ENCODE measurements at regions not wholly inside any gene's neighbourhood (a gene's known extent, or its start where the extent isn't known, plus 50 kb on each side); places are given as distances from the start of the nearest gene placed in this dataset.

DNA sequence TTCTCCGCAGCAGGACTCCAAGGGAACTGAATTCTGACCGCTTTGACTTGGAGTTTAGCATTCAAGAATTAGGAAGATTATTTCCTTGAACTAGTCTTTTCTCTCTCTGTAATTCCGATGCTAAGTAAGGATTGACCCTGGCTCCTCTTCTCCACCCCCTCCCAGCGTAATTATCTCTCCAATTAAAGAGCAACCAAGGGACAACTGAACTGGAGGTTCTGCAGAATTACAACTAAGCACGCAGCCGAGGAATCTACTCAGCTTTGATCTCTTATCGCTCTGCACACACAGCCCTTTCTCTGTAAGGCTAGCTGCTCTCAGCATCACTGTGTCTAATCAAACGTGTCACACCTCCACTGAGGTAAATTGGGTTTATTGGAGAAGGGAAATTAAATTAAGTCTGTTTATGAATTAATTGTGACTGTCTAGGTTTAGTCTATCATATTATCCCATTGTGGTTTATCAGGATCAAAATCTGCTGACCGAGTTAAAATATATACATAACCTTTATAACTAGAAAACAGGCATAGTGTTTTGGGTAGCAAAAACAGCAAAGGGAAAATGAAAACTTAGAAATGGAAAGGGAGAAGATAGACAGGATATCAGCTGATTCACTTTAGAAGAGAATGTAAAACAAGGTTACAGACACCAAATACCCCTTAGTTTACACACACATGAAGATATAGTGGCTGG, 241.3 kb upstream of the LARGE1 start:
- Mint-ChIP-seq H3K27ac (no peak overlapping the region), H3K4me1 (no peaks in the 10 kb centered on the region), H3K9me3 (ENCODE audit: insufficient read depth) (no peaks in the 10 kb centered on the region), H3K27me3 (peaks cover 23% of the 10 kb centered on the region), H3K4me3 (no peak overlapping the region)
- no peak for ATAC-seq (ENCODE audit: low read depth)
- no peaks in the 10 kb centered on the region for H3K27me3 ChIP-seq (replicated peaks in 1 of 4; ENCODE audit: control extremely low read depth in 1 of 4, control insufficient read depth in 3 of 4, insufficient read depth in 4 of 4, low read length in 3 of 4)
- no peak overlapping the region for H2AFZ ChIP-seq (ENCODE audit: insufficient read depth, low read depth, low read length, poor library complexity, severe bottlenecking)
- POLR2A ChIA-PET = no interaction called here
- H3K4me2 ChIP-seq (replicated peaks; ENCODE audit: low read depth, low read length, poor library complexity, severe bottlenecking) = no peak overlapping the region
- no peaks in the 10 kb centered on the region for H3K79me2 ChIP-seq (ENCODE audit: control insufficient read depth, insufficient read depth, low read length)
- TF ChIP-seq, protein P1, sequence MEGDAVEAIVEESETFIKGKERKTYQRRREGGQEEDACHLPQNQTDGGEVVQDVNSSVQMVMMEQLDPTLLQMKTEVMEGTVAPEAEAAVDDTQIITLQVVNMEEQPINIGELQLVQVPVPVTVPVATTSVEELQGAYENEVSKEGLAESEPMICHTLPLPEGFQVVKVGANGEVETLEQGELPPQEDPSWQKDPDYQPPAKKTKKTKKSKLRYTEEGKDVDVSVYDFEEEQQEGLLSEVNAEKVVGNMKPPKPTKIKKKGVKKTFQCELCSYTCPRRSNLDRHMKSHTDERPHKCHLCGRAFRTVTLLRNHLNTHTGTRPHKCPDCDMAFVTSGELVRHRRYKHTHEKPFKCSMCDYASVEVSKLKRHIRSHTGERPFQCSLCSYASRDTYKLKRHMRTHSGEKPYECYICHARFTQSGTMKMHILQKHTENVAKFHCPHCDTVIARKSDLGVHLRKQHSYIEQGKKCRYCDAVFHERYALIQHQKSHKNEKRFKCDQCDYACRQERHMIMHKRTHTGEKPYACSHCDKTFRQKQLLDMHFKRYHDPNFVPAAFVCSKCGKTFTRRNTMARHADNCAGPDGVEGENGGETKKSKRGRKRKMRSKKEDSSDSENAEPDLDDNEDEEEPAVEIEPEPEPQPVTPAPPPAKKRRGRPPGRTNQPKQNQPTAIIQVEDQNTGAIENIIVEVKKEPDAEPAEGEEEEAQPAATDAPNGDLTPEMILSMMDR (IDR thresholded peaks at IDR 0.05) = no peak
- no peak for TF ChIP-seq EZH2 (IDR thresholded peaks at IDR 0.05; ENCODE audit: borderline replicate concordance, insufficient read depth, low read depth, low read length, poor library complexity, severe bottlenecking)
- H4K20me1 ChIP-seq (ENCODE audit: control insufficient read depth, insufficient read depth, low read length, poor library complexity, severe bottlenecking) = no peaks in the 10 kb centered on the region
- intact Hi-C loops (cut with micrococcal nuclease) = no loop called here
- no peaks in the 10 kb centered on the region for H3K4me1 ChIP-seq (ENCODE audit: control insufficient read depth in 2 of 2, insufficient read depth in 2 of 2, low read length in 2 of 2)
- H3K9ac ChIP-seq (ENCODE audit: low read length) = no peak overlapping the region
- no peak overlapping the region for H3K4me3 ChIP-seq (ENCODE audit: control extremely low read depth in 1 of 5, extremely low read depth in 1 of 5, insufficient read depth in 1 of 5, low read depth in 2 of 5, low read length in 4 of 5)
- no peak for DNase-seq
- peaks cover 0 to 4% (median 0%) of the 10 kb centered on the region in 3 donors for H3K9me3 ChIP-seq (ENCODE audit: control extremely low read depth in 1 of 3, control insufficient read depth in 2 of 3, insufficient read depth in 1 of 3, low read length in 2 of 3)
- WGBS (ENCODE audit: insufficient coverage) = 58% methylated on average over 6 of the region's 9 CpGs
- no peak overlapping the region for H3K27ac ChIP-seq (ENCODE audit: low read length in 2 of 2)
- CTCF ChIA-PET = no interaction called here
- H3K36me3 ChIP-seq (replicated peaks in 1 of 2; ENCODE audit: control extremely low read depth in 1 of 2, control insufficient read depth in 1 of 2, extremely low read depth in 1 of 2, insufficient read depth in 2 of 2, low read length in 1 of 2) = no peaks in the 10 kb centered on the region

DNA sequence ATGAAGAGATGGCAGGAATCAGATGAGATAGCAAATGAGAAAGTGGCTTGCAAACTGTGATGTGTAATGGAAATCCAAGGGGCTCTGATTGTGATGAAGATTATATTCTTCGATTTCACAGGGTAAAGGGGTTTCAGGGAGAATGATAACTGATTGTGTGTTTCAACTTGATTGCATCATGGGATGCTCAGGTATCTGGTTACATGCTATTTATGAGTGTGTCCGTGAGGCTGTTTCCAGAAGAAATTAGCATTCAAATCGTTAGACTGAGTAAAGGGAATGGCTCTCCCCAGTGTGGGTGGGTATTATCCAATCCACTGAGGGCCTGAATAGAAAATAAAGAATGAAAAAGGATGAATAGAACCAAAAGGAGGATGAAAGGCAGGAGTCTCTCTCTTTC, 278.7 kb upstream of the LARGE1 start:
- no peaks in the 10 kb centered on the region for H3K27me3 ChIP-seq (replicated peaks in 1 of 4; ENCODE audit: control extremely low read depth in 1 of 4, control insufficient read depth in 3 of 4, insufficient read depth in 4 of 4, low read length in 3 of 4)
- no peak overlapping the region for H3K27ac ChIP-seq (ENCODE audit: low read length in 2 of 2)
- ChIA-PET CTCF (no interaction called here), POLR2A (no interaction called here)
- intact Hi-C loops (cut with micrococcal nuclease) = no loop called here
- WGBS (ENCODE audit: insufficient coverage) = 62% methylated on average over 3 of the region's 3 CpGs
- no peak for ATAC-seq (ENCODE audit: low read depth)
- H3K27ac Mint-ChIP-seq = no peak overlapping the region
- no peak for DNase-seq
- H3K9ac ChIP-seq (ENCODE audit: low read length) = no peak overlapping the region
- no peaks in the 10 kb centered on the region for H3K36me3 ChIP-seq (replicated peaks in 1 of 2; ENCODE audit: control extremely low read depth in 1 of 2, control insufficient read depth in 1 of 2, extremely low read depth in 1 of 2, insufficient read depth in 2 of 2, low read length in 1 of 2)
- no peak overlapping the region for H3K4me2 ChIP-seq (replicated peaks; ENCODE audit: low read depth, low read length, poor library complexity, severe bottlenecking)
- no peaks in the 10 kb centered on the region for H3K79me2 ChIP-seq (ENCODE audit: control insufficient read depth, insufficient read depth, low read length)
- no peak overlapping the region for H3K4me3 Mint-ChIP-seq
- TF ChIP-seq, protein P1 (IDR thresholded peaks at IDR 0.05) = no peak
- TF ChIP-seq EZH2 (IDR thresholded peaks at IDR 0.05; ENCODE audit: borderline replicate concordance, insufficient read depth, low read depth, low read length, poor library complexity, severe bottlenecking) = no peak
- H3K4me1 ChIP-seq (ENCODE audit: control insufficient read depth in 2 of 2, insufficient read depth in 2 of 2, low read length in 2 of 2) = no peaks in the 10 kb centered on the region
- no peaks in the 10 kb centered on the region for H3K4me1 Mint-ChIP-seq
- H2AFZ ChIP-seq (ENCODE audit: insufficient read depth, low read depth, low read length, poor library complexity, severe bottlenecking) = no peak overlapping the region
- H3K9me3 ChIP-seq (ENCODE audit: control extremely low read depth in 1 of 3, control insufficient read depth in 2 of 3, insufficient read depth in 1 of 3, low read length in 2 of 3) = peaks cover 0 to 2% (median 0%) of the 10 kb centered on the region in 3 donors
- no peak overlapping the region for H3K4me3 ChIP-seq (ENCODE audit: control extremely low read depth in 1 of 5, extremely low read depth in 1 of 5, insufficient read depth in 1 of 5, low read depth in 2 of 5, low read length in 4 of 5)
- H3K9me3 Mint-ChIP-seq (ENCODE audit: insufficient read depth) = no peaks in the 10 kb centered on the region
- H3K27me3 Mint-ChIP-seq = no peaks in the 10 kb centered on the region
- H4K20me1 ChIP-seq (ENCODE audit: control insufficient read depth, insufficient read depth, low read length, poor library complexity, severe bottlenecking) = no peaks in the 10 kb centered on the region

Data from B cell (primary cell).